ENCODE measurements at regions not wholly inside any gene's neighbourhood (a gene's known extent, or its start where the extent isn't known, plus 50 kb on each side); places are given as distances from the start of the nearest gene placed in this dataset.
"Not testable (repeated sequence)": the region's sequence is repeated elsewhere in the genome, so short reads cannot be mapped to it uniquely, and the experiment has no call there.

DNA sequence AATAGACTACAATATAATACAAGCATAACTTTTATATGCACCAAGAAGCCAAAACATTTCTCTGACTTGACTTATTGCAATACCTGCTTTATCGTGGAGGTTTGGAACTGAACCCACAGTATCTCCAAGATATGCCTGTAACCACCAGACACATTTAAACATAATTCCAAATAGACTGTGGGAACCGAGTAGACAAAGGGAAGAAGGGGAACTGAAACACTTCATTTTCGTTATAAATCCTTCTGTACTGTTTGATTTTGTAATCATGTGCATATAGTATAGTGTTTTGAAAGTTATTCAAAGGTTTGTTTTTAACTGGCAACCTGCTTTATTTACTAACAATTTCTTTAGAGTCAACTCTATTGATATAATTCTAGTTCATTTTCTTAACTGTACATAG is 154.9 kb upstream of the BEND6 start:
- DNase-seq, result no peak

DNA sequence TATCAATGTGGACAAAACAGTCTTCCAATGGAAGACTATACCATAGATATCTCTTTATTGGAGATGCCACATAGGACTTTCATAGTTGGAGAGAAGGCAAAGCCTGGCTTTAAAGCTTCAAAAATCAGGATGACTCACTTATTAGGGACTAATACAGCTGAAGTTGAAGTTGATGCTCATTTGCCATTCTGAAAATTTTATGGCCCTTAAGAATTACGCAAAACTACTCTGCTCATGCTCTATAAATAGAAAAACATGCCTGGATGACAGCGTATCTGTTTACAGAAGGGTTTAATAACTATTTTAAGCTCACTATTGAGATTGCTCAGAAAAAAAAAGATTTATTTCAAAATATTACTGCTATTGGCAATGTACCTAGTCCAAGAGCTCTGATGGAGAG is 155.5 kb upstream of the DST start:
- no peak for DNase-seq

DNA sequence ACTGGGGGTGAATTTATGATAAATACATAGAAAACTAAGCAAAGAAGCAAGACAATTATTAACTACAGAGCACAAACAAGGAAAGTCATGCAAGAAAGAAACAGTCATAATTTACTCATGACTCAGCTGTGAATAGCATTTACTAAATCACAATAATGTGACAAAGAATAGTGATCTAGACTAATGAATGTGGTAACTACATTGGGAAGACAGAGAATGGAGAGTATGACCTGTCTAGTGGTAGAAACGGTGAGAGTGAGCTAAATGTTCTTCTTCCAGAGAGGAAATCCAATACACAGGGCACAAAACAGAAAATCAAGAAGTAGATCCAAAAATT is 153.5 kb upstream of the DST start:
- DNase-seq, result no peak

DNA sequence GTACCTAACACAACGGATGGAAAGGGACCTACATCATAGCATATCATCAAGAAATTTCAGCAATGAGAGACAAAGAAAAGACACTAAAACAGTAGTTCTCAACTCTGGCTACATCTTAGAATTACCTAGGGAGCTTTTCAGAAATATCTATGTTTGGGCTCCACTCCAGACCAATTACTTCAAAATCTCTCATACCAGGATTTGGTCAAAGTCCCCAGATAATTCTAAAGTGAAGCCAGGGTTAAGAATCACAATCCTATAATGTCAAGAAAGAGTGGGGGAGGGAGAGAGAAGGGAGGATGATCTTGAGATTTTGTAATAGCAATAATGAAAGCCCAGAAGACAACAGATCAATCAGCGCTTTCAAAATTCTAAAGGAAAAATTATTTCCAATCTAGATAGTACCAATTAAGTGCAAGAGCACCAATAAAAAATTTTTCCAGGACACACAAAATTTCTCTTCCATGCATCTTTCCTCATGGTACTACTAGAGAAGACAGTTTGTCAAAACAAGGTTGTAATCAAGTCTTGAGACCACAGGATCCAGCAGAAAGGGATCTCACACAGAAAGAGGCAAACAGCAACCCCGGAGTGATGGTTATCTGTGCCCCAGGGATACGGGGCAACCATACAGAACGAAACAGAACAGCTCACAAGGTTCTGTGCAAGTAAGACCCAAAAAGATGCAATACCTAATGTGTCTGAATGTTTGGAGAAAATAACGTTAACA is 152.9 kb upstream of the DST start:
- DNase-seq, result no peak

DNA sequence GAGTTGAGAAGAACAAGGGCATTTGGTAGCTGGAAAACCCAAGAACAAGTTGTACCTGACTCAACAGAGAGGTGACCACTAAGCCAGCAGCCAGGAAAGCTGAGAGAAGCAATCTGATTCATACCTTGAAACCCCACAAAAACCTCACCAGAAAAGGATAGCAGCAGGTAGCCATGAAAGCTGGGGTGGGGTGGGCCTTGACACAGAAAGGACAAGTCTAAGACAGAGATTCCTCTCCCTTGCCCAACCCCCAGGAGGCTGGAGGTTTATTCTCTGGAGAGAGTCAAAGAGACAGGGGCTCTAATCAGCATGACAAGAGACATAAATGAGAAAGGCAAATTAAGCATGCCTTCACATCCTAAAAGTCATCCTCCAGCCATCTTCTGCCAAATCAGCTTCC is 151.7 kb upstream of the DST start:
- no peak for DNase-seq

DNA sequence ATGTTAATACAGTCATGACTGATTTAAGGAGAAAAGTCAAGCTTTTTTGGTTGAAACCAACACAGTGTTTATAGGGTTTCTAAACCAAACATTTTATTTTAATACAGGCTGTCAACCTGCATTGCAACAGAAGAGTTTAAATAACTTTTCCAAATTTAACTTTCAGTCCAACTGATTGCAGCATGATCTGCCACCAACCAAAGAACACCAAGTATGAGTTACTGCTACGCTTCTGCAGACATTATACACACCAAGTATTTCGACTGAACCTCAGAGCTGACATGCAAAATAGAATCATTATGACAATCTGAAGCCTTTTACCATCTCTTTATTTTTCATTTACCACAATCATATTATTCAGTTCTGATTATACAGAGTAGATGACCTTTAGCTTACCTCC is 151.2 kb upstream of the DST start:
- DNase-seq, result no peak

DNA sequence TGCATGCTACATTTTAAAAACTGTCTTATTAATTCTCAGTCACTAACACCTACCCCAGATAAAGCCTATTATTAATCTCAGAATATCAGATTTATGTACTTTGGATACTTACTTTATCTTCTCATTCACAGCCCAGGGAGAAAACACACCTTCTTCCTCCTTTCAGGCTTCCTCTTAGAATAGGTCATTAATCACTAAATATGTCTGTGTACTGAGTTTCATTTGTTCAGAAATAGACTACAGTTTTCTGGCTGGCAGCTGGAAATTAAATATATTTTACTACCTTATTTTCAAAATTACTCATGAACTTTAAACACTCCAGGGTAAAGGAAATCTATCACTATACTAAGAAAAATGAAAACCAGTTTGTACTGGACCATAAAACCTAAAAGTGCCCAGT is 147.7 kb upstream of the DST start:
- no peak for DNase-seq

DNA sequence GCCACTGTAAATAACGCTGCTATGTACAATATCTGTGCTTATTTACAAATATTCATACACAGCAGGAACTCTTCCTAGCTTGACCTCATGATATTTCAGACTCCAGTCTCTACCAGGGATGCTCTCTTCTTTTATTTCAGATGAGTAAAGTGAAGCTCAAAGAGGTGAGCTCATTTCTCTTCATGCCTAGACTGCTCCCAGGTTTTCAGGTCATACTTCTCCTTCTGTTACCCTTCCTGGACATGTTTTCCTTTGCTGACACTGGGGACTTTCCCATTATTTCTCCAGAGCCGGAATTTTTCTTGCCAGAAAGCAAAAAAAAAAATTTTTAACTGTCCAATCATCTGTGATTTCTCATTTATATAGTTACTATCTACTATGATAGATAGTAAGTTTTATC is 147.2 kb upstream of the DST start:
- no peak for DNase-seq

DNA sequence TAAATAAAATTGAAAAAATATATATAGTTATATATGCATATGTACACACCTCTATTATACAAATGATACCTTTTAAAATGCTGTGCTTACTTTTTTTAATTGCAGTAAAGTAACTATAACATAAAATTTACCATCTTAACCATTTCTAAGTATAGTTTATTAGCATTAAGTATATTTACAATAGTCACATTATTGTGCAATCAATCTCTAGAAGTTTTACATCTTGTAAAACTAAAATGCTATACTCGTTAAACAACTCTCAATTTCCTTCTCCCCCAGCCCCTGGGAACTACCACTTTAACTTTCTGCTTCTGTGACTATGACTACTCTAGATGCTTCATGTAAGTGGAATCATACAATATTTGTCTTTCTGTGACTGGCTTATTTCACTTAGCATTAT is 146.7 kb upstream of the DST start:
- no peak for DNase-seq

DNA sequence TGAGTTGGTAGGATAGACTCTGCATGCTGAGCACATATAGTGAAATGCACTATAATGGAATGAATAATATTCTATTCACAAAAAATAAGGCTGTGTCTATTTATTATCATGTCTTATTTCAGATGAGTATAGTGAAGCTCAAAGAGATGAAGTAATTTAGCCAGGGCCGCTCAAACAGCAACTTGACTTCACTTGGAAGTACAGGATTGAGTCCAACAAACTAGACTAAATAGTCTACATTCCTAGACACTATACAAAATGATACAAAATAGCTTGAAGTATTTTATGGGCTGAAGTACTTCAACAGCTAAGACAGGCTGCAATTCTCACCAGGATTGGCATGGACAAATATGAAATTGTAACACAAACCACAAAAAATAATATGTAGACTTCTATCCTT is 144.5 kb upstream of the DST start:
- no peak for DNase-seq

DNA sequence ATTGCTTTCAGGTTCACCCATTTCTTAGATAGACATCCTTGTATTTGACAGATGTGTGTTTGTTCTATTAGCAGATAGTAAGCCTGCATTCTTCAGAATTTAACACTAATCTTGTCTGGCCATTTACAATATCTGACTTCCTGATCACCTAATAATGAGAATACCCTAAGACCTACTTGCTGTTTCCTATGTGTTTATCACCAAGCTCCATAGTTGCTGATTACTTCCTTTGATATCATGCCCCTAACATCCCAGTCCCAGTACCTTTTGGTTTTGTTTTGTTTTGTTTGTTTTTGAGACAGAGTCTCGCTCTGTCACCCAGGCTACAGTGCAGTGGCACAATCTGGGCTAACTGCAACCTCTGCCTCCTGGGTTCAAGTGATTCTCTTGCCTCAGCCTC is 143.6 kb upstream of the DST start:
- no peak for DNase-seq

DNA sequence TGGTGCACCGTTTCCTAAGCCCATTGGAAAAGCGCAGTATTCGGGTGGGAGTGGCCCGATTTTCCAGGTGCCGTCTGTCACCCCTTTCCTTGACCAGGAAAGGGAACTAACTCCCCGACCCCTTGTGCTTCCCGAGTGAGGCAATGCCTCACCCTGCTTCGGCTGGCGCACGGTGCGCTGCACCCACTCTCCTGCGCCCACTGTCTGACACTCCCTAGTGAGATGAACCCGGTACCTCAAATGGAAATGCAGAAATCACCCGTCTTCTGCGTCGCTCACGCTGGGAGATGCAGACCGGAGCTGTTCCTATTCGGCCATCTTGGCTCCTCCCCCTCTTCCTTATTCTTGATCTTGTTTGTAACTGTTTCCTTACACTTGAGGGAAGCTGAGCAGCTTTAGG is 142.8 kb upstream of the DST start:
- not testable (repeated sequence) for DNase-seq

DNA sequence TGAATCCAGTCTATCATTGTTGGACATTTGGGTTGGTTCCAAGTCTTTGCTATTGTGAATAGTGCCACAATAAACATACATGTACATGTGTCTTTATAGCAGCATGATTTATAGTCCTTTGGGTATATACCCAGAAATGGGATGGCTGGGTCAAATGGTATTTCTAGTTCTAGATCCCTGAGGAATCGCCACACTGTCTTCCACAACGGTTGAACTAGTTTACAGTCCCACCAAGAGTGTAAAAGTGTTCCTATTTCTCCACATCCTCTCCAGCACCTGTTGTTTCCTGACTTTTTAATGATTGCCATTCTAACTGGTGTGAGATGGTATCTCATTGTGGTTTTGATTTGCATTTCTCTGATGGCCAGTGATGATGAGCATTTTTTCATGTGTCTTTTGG is 137.4 kb upstream of the DST start:
- DNase-seq, result not testable (repeated sequence)

DNA sequence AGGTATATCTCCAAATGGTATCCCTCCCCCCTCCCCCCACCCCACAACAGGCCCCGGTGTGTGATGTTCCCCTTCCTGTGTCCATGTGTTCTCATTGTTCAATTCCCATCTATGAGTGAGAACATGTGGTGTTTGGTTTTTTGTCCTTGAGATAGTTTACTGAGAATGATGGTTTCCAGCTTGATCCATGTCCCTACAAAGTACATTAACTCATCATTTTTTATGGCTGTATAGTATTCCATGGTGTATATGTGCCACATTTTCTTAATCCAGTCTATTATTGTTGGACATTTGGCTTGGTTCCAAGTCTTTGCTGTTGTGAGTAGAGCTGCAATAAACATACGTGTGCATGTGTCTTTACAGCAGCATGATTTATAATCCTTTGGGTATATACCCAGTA is 135.8 kb upstream of the DST start:
- DNase-seq, result not testable (repeated sequence)

DNA sequence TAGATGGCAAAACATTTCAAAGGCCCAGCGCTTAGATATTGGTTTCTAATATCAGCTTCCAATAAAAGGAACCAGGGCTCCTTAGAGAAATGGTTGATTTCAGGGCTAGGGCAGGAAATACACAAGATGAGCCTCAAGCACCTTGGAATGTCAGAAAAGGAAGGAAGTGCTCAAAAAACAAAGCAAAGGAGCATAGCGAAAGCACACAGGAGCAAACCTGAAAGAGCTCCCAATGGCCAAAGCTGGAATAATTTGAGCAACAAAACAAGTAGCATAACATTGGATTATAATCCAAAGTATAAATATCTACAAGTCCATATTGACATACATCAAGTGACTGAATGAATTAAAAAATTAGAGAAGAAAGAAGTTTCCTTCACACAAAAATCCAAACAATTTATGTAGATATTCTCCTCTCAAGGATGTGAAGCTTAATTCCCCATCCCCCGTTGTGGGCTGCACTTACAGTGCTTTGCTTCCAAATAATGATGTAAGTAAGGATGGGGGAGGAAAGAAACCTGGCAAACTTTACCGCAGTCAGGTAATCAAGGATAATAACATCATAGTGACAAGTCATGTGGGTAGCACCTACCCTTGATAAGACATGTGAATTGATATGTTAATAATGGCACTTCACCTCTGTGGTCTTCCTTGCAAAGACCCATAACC is 132.9 kb upstream of the DST start:
- no peak for DNase-seq

DNA sequence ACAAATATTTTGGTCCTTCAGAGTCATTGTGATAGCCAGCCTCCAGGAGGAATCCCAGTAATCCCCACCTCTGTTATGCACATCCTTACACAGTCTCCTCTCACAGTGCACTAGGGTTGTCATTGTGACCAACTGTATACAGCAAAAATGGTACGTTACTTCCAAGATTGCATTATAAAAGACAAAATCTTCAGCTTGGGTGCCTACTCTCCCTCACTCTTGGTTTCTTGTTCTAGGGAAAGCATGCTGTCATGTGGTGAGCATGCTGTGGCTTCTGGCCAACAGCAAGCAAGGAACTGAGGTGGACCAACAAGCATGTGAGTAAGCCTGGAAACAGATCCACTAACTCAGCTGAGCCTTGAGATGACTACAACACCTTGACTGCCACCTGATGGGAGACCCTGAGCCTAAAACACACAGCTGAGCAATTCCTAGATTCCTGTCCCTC is 130.1 kb upstream of the DST start:
- no peak for DNase-seq

DNA sequence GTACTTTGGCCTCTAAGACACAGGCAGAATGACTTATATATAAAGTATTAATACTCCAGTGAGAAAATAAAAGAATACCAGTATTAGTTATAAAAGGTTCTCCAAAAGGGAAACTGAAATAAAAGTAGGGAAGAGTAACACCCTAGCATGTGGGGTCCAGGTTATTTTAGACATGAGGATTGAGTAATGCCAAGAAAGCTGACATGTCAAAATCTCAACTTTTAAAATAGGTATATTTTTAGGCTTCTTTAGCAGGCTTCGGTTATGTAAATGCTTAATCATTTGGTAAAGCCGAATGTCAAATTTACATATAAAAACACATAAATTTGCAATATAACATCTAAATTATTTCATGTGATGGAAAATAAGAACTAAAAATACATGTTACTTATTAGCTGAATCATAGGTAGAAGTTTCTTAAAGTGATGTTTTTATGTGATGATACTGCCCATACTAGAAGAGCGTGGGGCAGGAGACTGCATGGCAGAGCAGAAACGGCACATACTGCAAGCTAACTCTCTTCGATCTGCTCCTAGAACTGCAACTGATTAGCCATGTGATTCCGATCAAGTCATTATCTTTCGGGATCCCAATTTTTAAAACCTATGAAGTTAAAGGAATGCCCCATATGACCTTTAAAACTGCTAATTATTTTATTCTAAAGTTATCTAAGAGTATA is 129.4 kb upstream of the DST start:
- no peak for DNase-seq

DNA sequence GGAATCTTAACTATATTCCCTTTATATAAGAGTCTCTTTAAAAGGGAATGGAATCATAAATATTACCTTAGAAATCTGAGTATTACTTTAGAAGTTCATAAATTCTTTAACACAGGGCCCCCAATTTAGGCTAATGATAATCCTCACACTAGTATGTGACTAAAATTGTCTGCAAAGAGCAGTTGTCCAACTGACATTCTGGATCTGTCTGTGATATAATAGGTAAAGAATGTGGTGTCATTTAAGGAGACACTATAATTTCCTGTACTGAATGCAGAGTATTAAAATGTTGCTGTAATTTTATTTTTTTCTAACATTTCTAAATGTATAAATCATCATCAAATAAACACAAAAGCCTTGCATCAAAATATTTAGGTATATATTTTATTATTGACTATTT is 128.5 kb upstream of the DST start:
- no peak for DNase-seq

DNA sequence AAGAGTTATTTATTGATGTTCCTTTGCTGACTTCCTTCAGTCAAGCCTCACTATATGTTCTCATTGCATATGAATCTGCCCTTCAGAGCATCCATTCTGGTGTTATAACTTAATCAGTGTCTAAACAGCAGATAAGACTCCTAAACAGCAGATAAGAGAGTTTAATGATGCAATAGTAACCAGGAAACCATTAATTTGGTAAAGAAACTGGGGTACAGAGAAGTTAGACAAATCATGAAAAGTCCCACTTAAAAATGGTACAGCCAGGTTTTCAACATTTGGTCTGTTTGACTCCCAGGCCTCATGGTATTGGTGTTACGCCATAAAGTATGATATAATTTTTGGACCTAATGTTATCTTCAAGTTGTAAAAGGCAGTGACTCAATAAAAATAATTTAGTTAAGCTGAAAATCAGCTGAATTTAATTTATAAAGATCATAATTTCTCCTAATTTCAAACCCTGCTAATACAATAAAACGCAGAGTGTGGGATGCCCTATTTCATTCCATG is 127.4 kb upstream of the DST start:
- DNase-seq, result no peak

DNA sequence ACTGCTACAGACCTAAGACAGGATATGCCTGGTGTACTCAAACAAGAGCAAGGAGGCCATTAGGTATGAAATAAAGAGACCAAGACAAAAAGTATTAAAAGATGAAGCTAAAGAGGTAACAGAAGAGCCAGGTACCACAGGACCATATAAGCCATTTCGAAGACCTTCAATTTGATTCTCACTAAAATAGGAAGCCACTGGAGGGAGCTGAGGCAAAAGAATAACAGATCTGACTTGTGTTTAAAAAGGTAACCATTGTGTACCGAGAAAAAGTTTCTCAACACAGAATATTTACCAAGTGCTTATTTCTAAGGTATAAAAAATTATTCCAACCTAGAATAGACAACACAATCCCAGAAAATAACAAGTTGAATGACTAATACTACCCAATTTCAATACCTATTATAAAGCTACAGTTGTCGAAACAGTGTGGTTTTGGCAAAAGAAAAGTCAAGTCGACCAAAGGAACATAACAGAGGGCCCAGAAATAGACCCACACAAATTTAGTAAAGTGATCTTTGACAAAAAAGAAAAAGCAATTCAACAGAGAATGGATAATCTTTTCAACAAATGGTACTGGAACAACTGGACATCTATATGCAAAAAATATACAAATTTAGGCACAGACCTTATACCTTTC is 125.3 kb upstream of the DST start:
- no peak for DNase-seq

DNA sequence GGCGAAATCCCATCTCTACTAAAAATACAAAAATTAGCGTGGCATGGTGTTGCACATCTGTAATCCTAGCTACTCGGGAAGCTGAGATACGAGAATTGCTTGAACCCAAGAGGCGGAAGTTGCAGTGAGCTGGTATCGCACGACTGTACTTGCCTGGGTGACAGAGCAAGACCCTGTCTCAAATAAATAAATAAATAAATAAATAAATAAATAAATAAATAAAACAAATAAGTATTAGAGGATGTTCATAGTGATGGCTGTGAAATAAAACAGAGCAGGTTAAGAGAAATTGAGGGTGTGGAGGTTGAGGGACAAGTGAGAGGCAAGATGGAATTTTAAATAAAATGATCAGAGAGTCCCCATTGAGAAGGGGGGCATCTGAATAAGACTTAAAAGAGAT is 124.7 kb upstream of the DST start:
- DNase-seq, result no peak

DNA sequence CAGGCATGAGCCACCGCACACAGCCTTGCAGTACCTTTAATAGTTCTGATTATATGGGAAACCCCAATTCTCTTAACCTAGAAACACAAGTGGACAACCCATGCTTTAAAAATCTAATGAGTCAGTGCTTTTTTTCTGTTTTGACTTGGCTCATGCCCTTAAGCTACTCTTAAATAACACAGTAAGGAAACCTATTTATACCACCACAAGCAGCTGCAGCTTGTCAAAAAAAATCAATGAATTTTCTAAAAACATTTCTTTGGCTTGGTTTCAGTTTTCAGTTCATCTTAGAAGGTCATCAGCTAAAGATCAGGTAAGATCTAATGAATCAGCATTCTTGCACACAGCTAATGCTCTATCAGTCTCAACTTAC is 124.1 kb upstream of the DST start:
- DNase-seq, result no peak

DNA sequence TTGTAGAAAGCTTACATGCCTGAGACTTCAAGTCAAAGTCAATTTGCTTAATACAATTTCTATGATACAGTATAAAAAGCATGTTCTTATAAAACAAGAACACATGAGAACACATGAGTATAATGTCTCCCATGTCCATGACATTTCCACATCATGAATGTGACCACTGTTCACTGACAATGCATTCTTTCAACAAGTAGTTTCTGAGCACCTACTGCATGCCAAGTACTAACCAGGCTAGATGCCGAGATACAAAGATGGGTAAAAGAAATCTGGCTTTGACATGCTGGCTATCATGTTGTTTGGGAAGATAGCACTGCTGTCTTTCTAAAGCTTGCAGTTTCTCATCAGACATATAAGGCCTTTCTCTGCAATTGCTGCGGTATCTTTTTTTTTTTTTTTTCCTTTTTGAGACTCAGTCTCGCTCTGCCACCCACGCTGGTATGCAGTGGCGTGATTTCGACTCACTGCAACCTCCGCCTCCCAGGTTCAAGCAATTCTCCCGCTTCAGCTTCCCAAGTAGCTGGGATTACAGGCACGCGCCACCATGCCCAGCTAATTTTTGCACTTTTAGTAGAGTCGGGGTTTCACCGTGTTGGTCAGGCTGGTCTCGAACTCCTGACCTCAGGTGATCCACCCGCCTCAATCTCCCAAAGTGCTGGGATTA is 123.6 kb upstream of the DST start:
- no peak for DNase-seq

Measured in stimulated activated CD8-positive, alpha-beta memory T cell treated with anti-CD3 and anti-CD28 coated beads, Interleukin-4, amount 100 ng/mL, for 48 hours (primary cell).